Panc1 (cell line): ENCODE measurements at regions not wholly inside any gene's neighbourhood (a gene's known extent, or its start where the extent isn't known, plus 50 kb on each side); places are given as distances from the start of the nearest gene placed in this dataset.

ENCODE experiments used
- ATAC-seq: fragments of 200-7000 bp; cut with Tn5 transposase; 2 replicates; pipeline ENCODE4 v1.9.1; 2020; ENCODE audit warnings: mild to moderate bottlenecking, moderate library complexity
- BruUV-seq: library from RNA; stranded (reverse); fragments of 400-500 nt; replicated peaks from 2 replicates; lab custom pipeline; 2021; lab: Mats Ljungman, UMichigan
- CTCF ChIA-PET: fragments of 300-600 bp; sonication (Branson Sonifier 250); formaldehyde crosslinking; loops from one replicate; lab custom pipeline; 2022; ENCODE audit warnings: antibody characterized with exemption; lab: Charles Lee
- POLR2A ChIA-PET: fragments of 300-600 bp; sonication (Branson Sonifier 250); formaldehyde crosslinking; loops from one replicate; lab custom pipeline; 2022; ENCODE audit warnings: antibody characterized with exemption; lab: Charles Lee
- DNase-seq: peaks from one replicate; pipeline ENCODE4 v3.0.0-alpha.2; 2010; ENCODE audit warnings: low read depth, low spot score
- H3K27ac ChIP-seq: 2 replicates; pipeline ENCODE4 v1.5.1; 2011; ENCODE audit warnings: mild to moderate bottlenecking, low read length, inconsistent platforms
- H3K27me3 ChIP-seq: fragments of 200-500 bp; sonication (Bioruptor generic); 2 replicates; pipeline ENCODE4 v1.6.0; 2014; ENCODE audit warnings: low read length, inconsistent platforms; ENCODE audit not compliant: control insufficient read depth, insufficient read depth
- H3K36me3 ChIP-seq: fragments of 200-500 bp; sonication (Bioruptor generic); 2 replicates; pipeline ENCODE4 v1.5.1; 2014; ENCODE audit warnings: inconsistent platforms, mild to moderate bottlenecking, low read length, moderate library complexity; ENCODE audit not compliant: control insufficient read depth, insufficient read depth
- H3K4me1 ChIP-seq: 2 replicates; pipeline ENCODE4 v1.5.1; 2011; ENCODE audit warnings: inconsistent platforms, mild to moderate bottlenecking, low read length, moderate library complexity; ENCODE audit not compliant: control insufficient read depth, insufficient read depth
- H3K4me3 ChIP-seq, 2 experiments: 2 replicates each; pipeline ENCODE4 v1.5.1; 2011 to 2012; ENCODE audit warnings: low read depth in 2 of 2, low read length in 2 of 2, mild to moderate bottlenecking in 2 of 2, inconsistent platforms in 1 of 2, moderate library complexity in 1 of 2
- H3K9me3 ChIP-seq: fragments of 200-500 bp; sonication (Bioruptor generic); 2 replicates; pipeline ENCODE4 v1.5.1; 2014; ENCODE audit warnings: low read depth, mild to moderate bottlenecking, inconsistent platforms, low read length, moderate library complexity; ENCODE audit not compliant: control insufficient read depth, insufficient read depth
- POLR2AphosphoS5 ChIP-seq: IDR thresholded peaks from 2 replicates; pipeline ENCODE4 v1.6.1; 2012; ENCODE audit warnings: mild to moderate bottlenecking, low read depth, low read length, moderate library complexity
- SIN3A ChIP-seq: IDR thresholded peaks from 2 replicates; pipeline ENCODE4 v1.6.1; 2012; ENCODE audit warnings: low read depth, mild to moderate bottlenecking, low read length, moderate library complexity, borderline replicate concordance; ENCODE audit not compliant: insufficient read depth
- TCF7L2 ChIP-seq: IDR thresholded peaks from 2 replicates; pipeline ENCODE4 v1.6.1; 2011; ENCODE audit warnings: mild to moderate bottlenecking, low read depth, low read length, inconsistent platforms
- in situ Hi-C: cut with HindIII; loops from 2 replicates; pipeline ENCODE4 v1.10.0; 2016; ENCODE audit warnings: low sequenced_read_pairs, low pct_unique_long_range_greater_than_20kb
- intact Hi-C: fragments of 100-400 bp; cut with micrococcal nuclease; formaldehyde crosslinking; loops from one replicate; pipeline ENCODE4 v1.10.0; 2022; ENCODE audit not compliant: unreplicated experiment
- TF ChIP-seq, protein P1 (sequence below): fragments of 450-650 bp; IDR thresholded peaks from 2 replicates; pipeline ENCODE4 v1.5.1; 2017; ENCODE audit warnings: mild to moderate bottlenecking
- TF ChIP-seq, protein P2 (sequence below), 2 experiments: IDR thresholded peaks; 2 replicates each; pipeline ENCODE4 v1.6.1; 2011 to 2012; ENCODE audit warnings: low read depth in 2 of 2, control low read depth in 1 of 2, low read length in 1 of 2, mild to moderate bottlenecking in 1 of 2, moderate library complexity in 1 of 2; ENCODE audit not compliant: insufficient read depth in 1 of 2

DNA sequence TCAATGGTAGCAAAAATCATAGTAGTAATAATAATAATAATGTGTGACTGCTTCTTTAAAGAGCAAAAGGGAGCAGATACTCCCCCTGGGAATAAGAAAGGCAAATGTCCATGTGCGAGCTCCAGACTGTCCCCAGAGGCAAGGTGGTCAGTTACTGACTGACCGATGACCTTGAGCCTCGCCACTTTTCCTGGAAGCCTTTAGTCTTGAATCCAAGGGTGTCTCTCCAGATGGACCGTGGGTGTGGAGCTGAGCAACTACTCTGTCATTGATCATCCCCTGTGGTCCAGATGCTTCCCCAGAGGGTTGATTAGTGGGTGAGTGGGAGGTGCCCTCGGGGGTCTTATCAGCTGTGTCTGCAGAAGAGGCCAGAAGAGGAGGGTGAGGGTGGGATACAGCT is 418.5 kb upstream of the TBX3 start:
- CTCF ChIA-PET = no interaction called here
- Histone ChIP-seq H3K4me3 (no peak overlapping the region), H3K27ac (no peak overlapping the region), H3K27me3 (no peaks in the 10 kb centered on the region), H3K36me3 (no peaks in the 10 kb centered on the region), H3K4me1 (no peaks in the 10 kb centered on the region), H3K9me3 (no peaks in the 10 kb centered on the region)
- ATAC-seq = no peak
- in situ Hi-C loops = no loop called here
- BruUV-seq = no TSS peak
- intact Hi-C loops = no loop called here
- POLR2A ChIA-PET = no interaction called here
- TF ChIP-seq, protein P1, sequence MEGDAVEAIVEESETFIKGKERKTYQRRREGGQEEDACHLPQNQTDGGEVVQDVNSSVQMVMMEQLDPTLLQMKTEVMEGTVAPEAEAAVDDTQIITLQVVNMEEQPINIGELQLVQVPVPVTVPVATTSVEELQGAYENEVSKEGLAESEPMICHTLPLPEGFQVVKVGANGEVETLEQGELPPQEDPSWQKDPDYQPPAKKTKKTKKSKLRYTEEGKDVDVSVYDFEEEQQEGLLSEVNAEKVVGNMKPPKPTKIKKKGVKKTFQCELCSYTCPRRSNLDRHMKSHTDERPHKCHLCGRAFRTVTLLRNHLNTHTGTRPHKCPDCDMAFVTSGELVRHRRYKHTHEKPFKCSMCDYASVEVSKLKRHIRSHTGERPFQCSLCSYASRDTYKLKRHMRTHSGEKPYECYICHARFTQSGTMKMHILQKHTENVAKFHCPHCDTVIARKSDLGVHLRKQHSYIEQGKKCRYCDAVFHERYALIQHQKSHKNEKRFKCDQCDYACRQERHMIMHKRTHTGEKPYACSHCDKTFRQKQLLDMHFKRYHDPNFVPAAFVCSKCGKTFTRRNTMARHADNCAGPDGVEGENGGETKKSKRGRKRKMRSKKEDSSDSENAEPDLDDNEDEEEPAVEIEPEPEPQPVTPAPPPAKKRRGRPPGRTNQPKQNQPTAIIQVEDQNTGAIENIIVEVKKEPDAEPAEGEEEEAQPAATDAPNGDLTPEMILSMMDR = no peak
- TF ChIP-seq, protein P2, sequence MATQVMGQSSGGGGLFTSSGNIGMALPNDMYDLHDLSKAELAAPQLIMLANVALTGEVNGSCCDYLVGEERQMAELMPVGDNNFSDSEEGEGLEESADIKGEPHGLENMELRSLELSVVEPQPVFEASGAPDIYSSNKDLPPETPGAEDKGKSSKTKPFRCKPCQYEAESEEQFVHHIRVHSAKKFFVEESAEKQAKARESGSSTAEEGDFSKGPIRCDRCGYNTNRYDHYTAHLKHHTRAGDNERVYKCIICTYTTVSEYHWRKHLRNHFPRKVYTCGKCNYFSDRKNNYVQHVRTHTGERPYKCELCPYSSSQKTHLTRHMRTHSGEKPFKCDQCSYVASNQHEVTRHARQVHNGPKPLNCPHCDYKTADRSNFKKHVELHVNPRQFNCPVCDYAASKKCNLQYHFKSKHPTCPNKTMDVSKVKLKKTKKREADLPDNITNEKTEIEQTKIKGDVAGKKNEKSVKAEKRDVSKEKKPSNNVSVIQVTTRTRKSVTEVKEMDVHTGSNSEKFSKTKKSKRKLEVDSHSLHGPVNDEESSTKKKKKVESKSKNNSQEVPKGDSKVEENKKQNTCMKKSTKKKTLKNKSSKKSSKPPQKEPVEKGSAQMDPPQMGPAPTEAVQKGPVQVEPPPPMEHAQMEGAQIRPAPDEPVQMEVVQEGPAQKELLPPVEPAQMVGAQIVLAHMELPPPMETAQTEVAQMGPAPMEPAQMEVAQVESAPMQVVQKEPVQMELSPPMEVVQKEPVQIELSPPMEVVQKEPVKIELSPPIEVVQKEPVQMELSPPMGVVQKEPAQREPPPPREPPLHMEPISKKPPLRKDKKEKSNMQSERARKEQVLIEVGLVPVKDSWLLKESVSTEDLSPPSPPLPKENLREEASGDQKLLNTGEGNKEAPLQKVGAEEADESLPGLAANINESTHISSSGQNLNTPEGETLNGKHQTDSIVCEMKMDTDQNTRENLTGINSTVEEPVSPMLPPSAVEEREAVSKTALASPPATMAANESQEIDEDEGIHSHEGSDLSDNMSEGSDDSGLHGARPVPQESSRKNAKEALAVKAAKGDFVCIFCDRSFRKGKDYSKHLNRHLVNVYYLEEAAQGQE (IDR thresholded peaks at IDR 0.05; ENCODE audit: insufficient read depth in 1 of 2, low read depth in 2 of 2, low read length in 1 of 2) = no peak
- TF ChIP-seq SIN3A = no peak
- no peak for TF ChIP-seq POLR2AphosphoS5
- no peak for TF ChIP-seq TCF7L2
- DNase-seq = no peak

DNA sequence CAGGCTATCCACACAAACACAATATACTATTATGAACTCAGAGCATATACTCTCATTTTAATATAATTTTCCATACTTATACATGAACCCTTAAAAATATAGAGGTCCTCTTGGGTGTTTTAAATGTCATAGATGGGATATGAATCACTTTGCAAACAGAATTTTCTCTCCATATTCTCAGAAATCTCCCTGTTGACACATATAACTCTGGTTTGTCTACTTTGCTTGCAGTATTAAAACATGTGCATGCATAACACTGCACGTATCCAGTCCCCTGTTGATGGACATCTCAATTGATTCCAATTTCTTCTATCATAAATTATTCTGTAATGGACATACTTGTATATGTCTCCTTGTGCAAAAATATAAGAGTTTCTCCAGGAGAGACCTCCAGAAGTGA is 417.5 kb upstream of the TBX3 start:
- no TSS peak for BruUV-seq
- Histone ChIP-seq H3K36me3 (no peaks in the 10 kb centered on the region), H3K4me3 (no peak overlapping the region), H3K4me1 (no peaks in the 10 kb centered on the region), H3K27me3 (no peaks in the 10 kb centered on the region), H3K27ac (no peak overlapping the region), H3K9me3 (no peaks in the 10 kb centered on the region)
- POLR2A ChIA-PET = no interaction called here
- intact Hi-C loops (no loop called here), in situ Hi-C loops (no loop called here)
- TF ChIP-seq, protein P1 = no peak
- TF ChIP-seq SIN3A (no peak), POLR2AphosphoS5 (no peak), TCF7L2 (no peak)
- TF ChIP-seq, protein P2 (IDR thresholded peaks at IDR 0.05; ENCODE audit: insufficient read depth in 1 of 2, low read depth in 2 of 2, low read length in 1 of 2) = no peak
- CTCF ChIA-PET = no interaction called here
- ATAC-seq (no peak), DNase-seq (no peak)
